ENCODE measurements at regions not wholly inside any gene's neighbourhood (a gene's known extent, or its start where the extent isn't known, plus 50 kb on each side); places are given as distances from the start of the nearest gene placed in this dataset.
A peak's percentile ranks its signal among the peaks of the same experiment; 100 is the strongest.
"Not testable (repeated sequence)": the region's sequence is repeated elsewhere in the genome, so short reads cannot be mapped to it uniquely, and the experiment has no call there.

- intact Hi-C loops (cut with DNase I): no loop called here
- no peak for ATAC-seq
- no peak for DNase-seq
Observed at GRCh38 chr7:116365797-116366196, 133.7 kb upstream of the CAV2 start.

GRCh38 chr7:116367171-116367813 lies 132.2 kb upstream of the CAV2 start:
- no peak for ATAC-seq
- no peak for DNase-seq
- intact Hi-C loops (cut with DNase I): no loop called here

- ATAC-seq (no peak), DNase-seq (no peak)
- intact Hi-C loops (cut with DNase I): no loop called here
Observed at GRCh38 chr7:116368965-116369364, 130.6 kb upstream of the CAV2 start.

- DNase-seq; ATAC-seq; intact Hi-C loops (cut with DNase I): not testable (repeated sequence)
Observed at GRCh38 chr7:116371536-116371935, 128.0 kb upstream of the CAV2 start.

- DNase-seq; ATAC-seq; intact Hi-C loops (cut with DNase I): not testable (repeated sequence)
Observed at GRCh38 chr7:116373229-116373628, 126.3 kb upstream of the CAV2 start.

GRCh38 chr7:116377721-116378120 lies 121.8 kb upstream of the CAV2 start:
- DNase-seq (no peak), ATAC-seq (no peak)
- intact Hi-C loops (cut with DNase I): no loop called here

- ATAC-seq (peak; percentile 66 to 87), DNase-seq (no peak)
- intact Hi-C loops (cut with DNase I): no loop called here
Observed at GRCh38 chr7:116380025-116380424, 119.5 kb upstream of the CAV2 start.

GRCh38 chr7:116382375-116382774 lies 117.2 kb upstream of the CAV2 start:
- ATAC-seq (no peak), DNase-seq (no peak)
- intact Hi-C loops (cut with DNase I): no loop called here

GRCh38 chr7:116384936-116385635 lies 114.5 kb upstream of the CAV2 start:
- intact Hi-C loops (cut with DNase I): no loop called here
- no peak for DNase-seq
- ATAC-seq: peak in 1 of 2 donors; percentile 66

- ATAC-seq (no peak), DNase-seq (no peak)
- intact Hi-C loops (cut with DNase I): no loop called here
Observed at GRCh38 chr7:116386674-116387073, 112.9 kb upstream of the CAV2 start.

- intact Hi-C loops (cut with DNase I): no loop called here
- ATAC-seq: no peak
- no peak for DNase-seq
Observed at GRCh38 chr7:116390363-116390762, 109.2 kb upstream of the CAV2 start.

GRCh38 chr7:116392806-116393205 lies 106.7 kb upstream of the CAV2 start:
- peak in 1 of 2 donors; percentile 42 for ATAC-seq
- DNase-seq: no peak
- intact Hi-C loops (cut with DNase I): no loop called here

- DNase-seq: peak; percentile 34
- intact Hi-C loops (cut with DNase I): no loop called here
- peak; percentile 47 to 58 for ATAC-seq
Observed at GRCh38 chr7:116393654-116394053, 105.9 kb upstream of the CAV2 start.

GRCh38 chr7:116394106-116394505 lies 105.4 kb upstream of the CAV2 start:
- DNase-seq: no peak
- intact Hi-C loops (cut with DNase I): no loop called here
- no peak for ATAC-seq

GRCh38 chr7:116395141-116395791 lies 104.3 kb upstream of the CAV2 start:
- intact Hi-C loops (cut with DNase I): no loop called here
- ATAC-seq: peak; percentile 53 to 95

GRCh38 chr7:116398672-116399071 lies 100.9 kb upstream of the CAV2 start:
- DNase-seq: no peak
- intact Hi-C loops (cut with DNase I): no loop called here
- ATAC-seq: peak in 1 of 2 donors; percentile 33

More at GRCh38 chr7:116395141-116395791, 104.3 kb upstream of the CAV2 start:
- no peak for DNase-seq

- intact Hi-C loops (cut with DNase I): no loop called here
- ATAC-seq: no peak
- no peak for DNase-seq
Observed at GRCh38 chr7:116399819-116400218, 99.7 kb upstream of the CAV2 start.

- intact Hi-C loops (cut with DNase I): no loop called here
- ATAC-seq (no peak), DNase-seq (no peak)
Observed at GRCh38 chr7:116400522-116400921, 99.0 kb upstream of the CAV2 start.

- intact Hi-C loops (cut with DNase I): no loop called here
- no peak for DNase-seq
- ATAC-seq: no peak
Observed at GRCh38 chr7:116401711-116402110, 97.8 kb upstream of the CAV2 start.

- intact Hi-C loops (cut with DNase I): no loop called here
- ATAC-seq (peak in 1 of 2 donors; percentile 38), DNase-seq (no peak)
Observed at GRCh38 chr7:116403265-116403664, 96.3 kb upstream of the CAV2 start.
